ENCODE measurements at regions not wholly inside any gene's neighbourhood (a gene's known extent, or its start where the extent isn't known, plus 50 kb on each side); places are given as distances from the start of the nearest gene placed in this dataset.

DNA sequence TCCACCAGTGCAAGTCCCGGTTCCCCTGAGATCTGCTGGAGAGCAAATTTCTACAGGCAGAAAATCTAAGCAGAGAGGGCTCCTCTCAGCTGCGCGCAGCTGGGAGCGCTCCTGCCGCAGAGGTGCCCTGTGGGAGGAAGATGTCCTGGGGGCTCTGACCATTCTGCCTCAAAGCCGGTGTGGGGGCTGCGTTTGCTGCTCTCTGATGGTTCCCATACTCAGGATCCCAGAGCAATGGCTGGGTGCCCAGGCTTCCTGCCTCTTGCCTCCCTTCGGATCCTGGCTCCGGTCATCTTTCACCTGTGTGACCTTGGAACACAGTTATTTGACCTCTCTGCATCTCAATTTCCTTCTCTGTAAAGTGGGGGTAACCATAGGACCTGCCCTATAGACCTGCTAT, 434.2 kb downstream of the ZNF521 start:
- no peak for DNase-seq (ENCODE audit: low read depth, low spot score)
- Histone ChIP-seq H3K36me3 (ENCODE audit: insufficient read depth, low read length) (no peaks in the 10 kb centered on the region), H3K4me3 (no peak overlapping the region), H3K9ac (ENCODE audit: insufficient read length) (no peak overlapping the region), H3K9me3 (ENCODE audit: low read depth, low read length) (no peaks in the 10 kb centered on the region), H3K27ac (no peak overlapping the region)
- TF ChIP-seq FOXP2 (optimal IDR thresholded peaks at IDR 0.05; ENCODE audit: control extremely low read depth, extremely low read length, insufficient read depth) = no peak
- TF ChIP-seq EZH2 (IDR thresholded peaks at IDR 0.05) = no peak
- TF ChIP-seq POLR2AphosphoS5 (IDR thresholded peaks at IDR 0.05; ENCODE audit: borderline replicate concordance, low read depth, low read length) = no peak

DNA sequence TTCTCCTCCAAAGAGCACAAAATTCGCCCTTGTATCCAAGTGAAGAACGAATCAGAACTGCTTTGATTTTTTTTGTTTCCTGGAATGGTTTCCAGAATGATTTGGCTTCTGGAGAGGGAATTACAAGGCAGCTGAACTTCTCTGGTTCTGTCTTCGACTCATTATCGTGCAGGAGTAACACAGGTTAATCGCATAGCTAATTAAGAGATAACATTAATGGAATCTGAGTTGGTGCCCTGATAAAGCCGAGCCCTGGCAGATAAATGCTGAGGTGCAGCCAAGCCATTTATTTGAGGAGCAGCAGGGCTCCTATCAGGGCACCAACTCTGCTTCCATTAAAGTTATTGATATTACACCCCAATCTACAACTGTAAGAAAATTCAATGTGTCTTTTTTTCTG, 433.7 kb downstream of the ZNF521 start:
- H3K27ac ChIP-seq = no peak overlapping the region
- no peaks in the 10 kb centered on the region for H3K9me3 ChIP-seq (ENCODE audit: low read depth, low read length)
- no peaks in the 10 kb centered on the region for H3K36me3 ChIP-seq (ENCODE audit: insufficient read depth, low read length)
- no peak overlapping the region for H3K9ac ChIP-seq (ENCODE audit: insufficient read length)
- DNase-seq (ENCODE audit: low read depth, low spot score) = no peak
- TF ChIP-seq FOXP2 (optimal IDR thresholded peaks at IDR 0.05; ENCODE audit: control extremely low read depth, extremely low read length, insufficient read depth) = no peak
- TF ChIP-seq EZH2 (IDR thresholded peaks at IDR 0.05) = no peak
- TF ChIP-seq POLR2AphosphoS5 (IDR thresholded peaks at IDR 0.05; ENCODE audit: borderline replicate concordance, low read depth, low read length) = no peak
- H3K4me3 ChIP-seq = no peak overlapping the region

DNA sequence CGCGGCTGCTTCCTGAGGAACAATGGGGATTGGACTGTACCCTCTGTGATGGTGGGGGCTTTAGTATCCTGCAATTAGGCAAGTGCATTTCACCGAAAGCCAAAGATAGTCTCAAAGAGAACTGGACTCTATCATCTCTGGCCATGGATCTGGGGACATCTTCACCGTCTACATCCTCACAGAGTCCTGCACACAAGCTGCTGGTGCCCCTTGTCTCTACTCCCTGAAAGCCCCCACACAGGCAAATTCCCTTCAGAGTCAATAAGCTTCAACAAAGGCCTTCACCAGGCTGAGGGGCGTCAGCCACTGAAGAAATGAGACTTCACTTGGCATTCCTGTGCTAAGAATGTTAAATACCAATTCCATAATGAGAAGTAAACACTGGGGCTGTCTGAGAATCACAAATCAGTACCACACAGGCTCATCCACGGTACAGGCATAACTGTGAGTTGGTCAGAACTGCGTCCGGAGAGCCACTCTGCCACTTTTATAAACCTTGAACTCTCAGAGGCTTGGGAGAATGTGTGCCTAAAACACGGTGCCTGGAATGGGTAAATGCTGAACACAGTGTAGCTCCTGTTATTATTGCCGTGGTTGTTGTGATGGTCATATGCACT, 432.7 kb downstream of the ZNF521 start:
- Histone ChIP-seq H3K36me3 (ENCODE audit: insufficient read depth, low read length) (no peaks in the 10 kb centered on the region), H3K27ac (no peak overlapping the region), H3K4me3 (no peak overlapping the region), H3K9me3 (ENCODE audit: low read depth, low read length) (no peaks in the 10 kb centered on the region), H3K9ac (ENCODE audit: insufficient read length) (no peak overlapping the region)
- DNase-seq (ENCODE audit: low read depth, low spot score) = no peak
- TF ChIP-seq FOXP2 (optimal IDR thresholded peaks at IDR 0.05; ENCODE audit: control extremely low read depth, extremely low read length, insufficient read depth) (no peak), EZH2 (IDR thresholded peaks at IDR 0.05) (no peak)

DNA sequence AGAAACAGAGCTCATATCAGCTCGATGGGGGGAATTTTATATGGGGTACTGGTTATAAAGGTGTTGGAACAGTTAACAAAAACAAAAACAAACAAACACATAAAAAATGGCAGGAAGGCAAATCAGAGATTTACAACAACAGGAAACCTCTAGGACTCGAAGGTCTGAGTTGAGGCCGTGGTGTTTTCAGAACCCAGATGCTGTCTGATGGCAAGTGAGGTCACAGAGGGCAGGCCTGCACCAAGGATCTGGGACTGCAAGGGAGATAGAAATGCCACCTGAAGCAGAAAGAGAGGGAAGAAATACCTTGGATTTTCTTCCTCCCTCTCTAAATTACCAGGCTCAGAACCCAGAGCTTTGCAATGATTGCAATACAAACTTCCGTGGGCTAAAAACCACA, 429.5 kb downstream of the ZNF521 start:
- Histone ChIP-seq H3K9me3 (ENCODE audit: low read depth, low read length) (no peaks in the 10 kb centered on the region), H3K9ac (ENCODE audit: insufficient read length) (no peak overlapping the region), H3K36me3 (ENCODE audit: insufficient read depth, low read length) (no peaks in the 10 kb centered on the region), H3K4me3 (no peak overlapping the region), H3K27ac (no peak overlapping the region)
- DNase-seq (ENCODE audit: low read depth, low spot score) = no peak
- TF ChIP-seq EZH2 (IDR thresholded peaks at IDR 0.05) (no peak), POLR2AphosphoS5 (IDR thresholded peaks at IDR 0.05; ENCODE audit: borderline replicate concordance, low read depth, low read length) (no peak), FOXP2 (optimal IDR thresholded peaks at IDR 0.05; ENCODE audit: control extremely low read depth, extremely low read length, insufficient read depth) (no peak)

DNA sequence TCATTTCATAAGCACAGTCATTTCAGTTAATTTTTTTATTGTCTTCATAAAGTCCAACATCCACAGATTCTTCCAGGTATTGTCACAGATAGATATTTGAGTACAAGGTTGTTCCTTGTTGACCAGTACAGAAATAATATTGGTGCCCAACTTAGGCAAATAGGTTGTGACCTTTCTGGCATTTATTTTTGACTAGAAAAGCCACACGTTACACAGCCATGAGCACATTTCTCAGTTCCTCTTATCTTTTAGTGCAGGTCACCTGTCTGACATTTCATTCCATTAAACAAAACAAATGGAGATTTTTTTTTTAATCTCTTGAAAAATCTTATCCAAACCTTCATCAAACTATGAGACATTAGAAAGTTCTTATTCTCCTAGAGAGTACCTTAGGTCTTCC, 428.8 kb downstream of the ZNF521 start:
- no peak overlapping the region for H3K9ac ChIP-seq (ENCODE audit: insufficient read length)
- H3K27ac ChIP-seq = no peak overlapping the region
- H3K4me3 ChIP-seq = no peak overlapping the region
- no peaks in the 10 kb centered on the region for H3K36me3 ChIP-seq (ENCODE audit: insufficient read depth, low read length)
- no peaks in the 10 kb centered on the region for H3K9me3 ChIP-seq (ENCODE audit: low read depth, low read length)
- no peak for DNase-seq (ENCODE audit: low read depth, low spot score)
- no peak for TF ChIP-seq FOXP2 (optimal IDR thresholded peaks at IDR 0.05; ENCODE audit: control extremely low read depth, extremely low read length, insufficient read depth)
- no peak for TF ChIP-seq POLR2AphosphoS5 (IDR thresholded peaks at IDR 0.05; ENCODE audit: borderline replicate concordance, low read depth, low read length)
- TF ChIP-seq EZH2 (IDR thresholded peaks at IDR 0.05) = no peak

DNA sequence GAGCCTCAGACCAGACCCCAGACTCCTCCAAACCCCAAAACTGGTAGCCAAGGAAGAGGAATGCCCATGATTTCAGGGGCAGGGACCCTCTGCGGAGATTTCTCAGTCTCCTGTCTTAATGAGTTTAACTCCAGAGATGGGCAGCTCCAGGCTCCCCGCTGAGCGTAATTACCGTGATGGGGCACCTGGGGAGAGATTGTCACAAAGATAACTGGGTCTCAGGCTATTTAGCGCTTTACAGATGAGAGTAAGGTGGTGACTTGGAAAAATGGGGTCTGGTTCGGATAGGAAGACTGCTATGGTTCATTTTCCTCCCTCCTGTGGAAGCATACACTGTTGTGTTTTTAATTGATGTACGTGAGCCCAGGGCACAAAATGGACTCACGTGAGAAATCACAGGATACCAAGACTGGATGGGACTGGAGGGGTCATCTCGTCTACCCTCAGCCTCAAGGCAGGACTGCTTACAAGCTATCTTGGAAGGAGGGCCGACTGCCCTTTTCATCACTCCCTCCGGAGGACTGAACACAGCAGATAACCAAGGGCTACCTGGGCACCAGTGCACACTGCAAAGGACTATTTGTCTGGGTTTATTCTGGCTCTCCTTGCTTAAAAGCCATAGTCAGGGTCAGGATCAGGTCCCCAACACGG, 427.8 kb downstream of the ZNF521 start:
- H3K9me3 ChIP-seq (ENCODE audit: low read depth, low read length) = no peaks in the 10 kb centered on the region
- no peaks in the 10 kb centered on the region for H3K36me3 ChIP-seq (ENCODE audit: insufficient read depth, low read length)
- H3K4me3 ChIP-seq = no peak overlapping the region
- no peak overlapping the region for H3K9ac ChIP-seq (ENCODE audit: insufficient read length)
- no peak for DNase-seq (ENCODE audit: low read depth, low spot score)
- TF ChIP-seq POLR2AphosphoS5 (IDR thresholded peaks at IDR 0.05; ENCODE audit: borderline replicate concordance, low read depth, low read length) (no peak), FOXP2 (optimal IDR thresholded peaks at IDR 0.05; ENCODE audit: control extremely low read depth, extremely low read length, insufficient read depth) (no peak), EZH2 (IDR thresholded peaks at IDR 0.05) (no peak)
- H3K27ac ChIP-seq = no peak overlapping the region

DNA sequence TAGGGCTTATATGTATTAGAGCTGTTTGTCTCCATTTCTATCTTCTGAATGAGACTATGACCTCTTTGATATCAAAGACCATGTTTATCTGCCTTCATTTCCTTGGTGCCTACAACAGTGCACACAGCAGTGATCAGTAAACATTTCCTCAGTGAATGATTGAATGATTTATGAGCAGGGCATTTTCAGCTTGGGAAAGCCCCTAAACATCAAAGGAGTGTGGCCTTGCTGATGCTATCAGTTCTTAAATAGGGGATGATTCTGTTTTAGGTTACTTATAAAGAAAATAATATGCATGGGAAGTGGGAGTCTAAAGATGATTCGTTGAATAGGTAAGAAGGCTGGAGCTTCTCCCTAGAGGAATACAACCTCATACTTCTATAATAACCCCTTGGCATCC, 425.3 kb downstream of the ZNF521 start:
- Histone ChIP-seq H3K9ac (ENCODE audit: insufficient read length) (no peak overlapping the region), H3K9me3 (ENCODE audit: low read depth, low read length) (no peaks in the 10 kb centered on the region), H3K4me3 (no peak overlapping the region), H3K27ac (no peak overlapping the region), H3K36me3 (ENCODE audit: insufficient read depth, low read length) (no peaks in the 10 kb centered on the region)
- no peak for TF ChIP-seq EZH2 (IDR thresholded peaks at IDR 0.05)
- TF ChIP-seq POLR2AphosphoS5 (IDR thresholded peaks at IDR 0.05; ENCODE audit: borderline replicate concordance, low read depth, low read length) = no peak
- no peak for TF ChIP-seq FOXP2 (optimal IDR thresholded peaks at IDR 0.05; ENCODE audit: control extremely low read depth, extremely low read length, insufficient read depth)
- DNase-seq (ENCODE audit: low read depth, low spot score) = no peak

DNA sequence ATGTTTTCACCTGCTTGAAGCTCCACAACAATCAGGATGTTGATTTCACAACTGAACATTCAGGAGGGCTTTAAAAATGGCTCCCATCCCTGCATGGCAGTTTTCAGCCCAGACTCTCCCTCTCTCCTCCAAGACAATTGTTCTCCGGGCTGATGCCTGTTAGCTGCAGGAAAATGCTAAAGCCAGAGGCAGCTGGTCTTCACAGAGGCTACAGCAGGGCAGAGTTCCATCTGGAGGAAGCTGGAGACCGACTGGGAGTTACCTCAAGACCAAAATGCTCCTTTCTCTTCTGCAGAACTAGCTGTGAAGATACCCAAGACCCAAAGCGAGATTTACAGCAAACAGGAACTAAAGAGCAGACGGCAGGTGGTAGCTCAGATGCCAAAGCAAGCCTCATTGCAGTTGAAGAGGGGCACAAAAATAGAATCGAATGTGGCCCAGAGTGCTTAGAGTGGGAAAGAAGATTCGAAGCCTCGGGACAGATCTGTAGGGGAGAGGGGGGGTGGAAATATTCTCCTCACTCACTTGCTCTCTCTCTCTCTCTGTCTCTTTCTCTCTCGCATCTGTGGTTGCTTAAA, 423.6 kb downstream of the ZNF521 start:
- DNase-seq (ENCODE audit: low read depth, low spot score) = no peak
- no peak overlapping the region for H3K27ac ChIP-seq
- H3K4me3 ChIP-seq = no peak overlapping the region
- H3K9ac ChIP-seq (ENCODE audit: insufficient read length) = no peak overlapping the region
- H3K9me3 ChIP-seq (ENCODE audit: low read depth, low read length) = no peaks in the 10 kb centered on the region
- TF ChIP-seq FOXP2 (optimal IDR thresholded peaks at IDR 0.05; ENCODE audit: control extremely low read depth, extremely low read length, insufficient read depth) = no peak
- TF ChIP-seq POLR2AphosphoS5 (IDR thresholded peaks at IDR 0.05; ENCODE audit: borderline replicate concordance, low read depth, low read length) = no peak
- no peak for TF ChIP-seq EZH2 (IDR thresholded peaks at IDR 0.05)
- H3K36me3 ChIP-seq (ENCODE audit: insufficient read depth, low read length) = no peaks in the 10 kb centered on the region
